ENCODE measurements at regions not wholly inside any gene's neighbourhood (a gene's known extent, or its start where the extent isn't known, plus 50 kb on each side); places are given as distances from the start of the nearest gene placed in this dataset.

DNA sequence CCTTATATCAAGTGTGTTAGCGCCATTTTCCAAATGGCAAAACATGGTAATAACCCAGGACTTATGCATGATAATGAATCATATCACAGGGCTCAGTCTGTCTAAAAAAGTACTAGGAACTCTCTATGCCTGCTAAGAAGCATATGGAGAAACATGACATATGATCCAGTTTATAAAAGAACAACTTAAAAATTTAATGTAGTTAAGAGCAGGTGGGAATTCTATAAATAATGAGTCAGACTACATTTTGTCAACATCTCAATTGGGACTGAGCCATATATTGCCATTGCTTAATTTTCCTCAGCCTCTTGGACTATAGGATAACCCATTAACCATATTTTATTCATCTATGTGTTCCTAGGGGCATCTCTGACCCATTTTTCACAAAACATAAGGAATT lies 360.4 kb upstream of the AGA start:
- TF ChIP-seq POLR2A (IDR thresholded peaks at IDR 0.05; ENCODE audit: low read depth), result no peak
- TF ChIP-seq CTCF (IDR thresholded peaks at IDR 0.05), result no peak
- no peak for TF ChIP-seq POLR2AphosphoS5 (IDR thresholded peaks at IDR 0.05)

Measured in esophagus muscularis mucosa (tissue), 3 donors.